B cell (primary cell): ENCODE measurements at regions not wholly inside any gene's neighbourhood (a gene's known extent, or its start where the extent isn't known, plus 50 kb on each side); places are given as distances from the start of the nearest gene placed in this dataset.

ENCODE experiments used
- ATAC-seq: fragments of 200-7000 bp; cut with Tn5 transposase; one replicate; pipeline ENCODE4 v1.10.0; 2021; ENCODE audit warnings: low read depth, mild to moderate bottlenecking, moderate number of reproducible peaks, moderate library complexity
- CTCF ChIA-PET: fragments of 350-600 bp; sonication (Branson Sonifier 250); formaldehyde crosslinking; loops from one replicate; lab custom pipeline; 2021; ENCODE audit warnings: antibody characterized with exemption, inconsistent platforms; lab: Charles Lee
- POLR2A ChIA-PET: fragments of 350-600 bp; sonication (Branson Sonifier 250); formaldehyde crosslinking; loops from one replicate; lab custom pipeline; 2021; ENCODE audit warnings: antibody characterized with exemption; lab: Charles Lee
- DNase-seq: peaks from one replicate; pipeline ENCODE4 v3.0.0; 2013
- H2AFZ ChIP-seq: 2 replicates; pipeline ENCODE4 v1.6.1; 2012; ENCODE audit warnings: mild to moderate bottlenecking, low read depth, low read length; ENCODE audit not compliant: insufficient read depth, poor library complexity, severe bottlenecking
- H3K27ac ChIP-seq, 2 donors: 1 replicate in 1 of 2; 2 replicates in 1 of 2; pipeline ENCODE4 v1.5.1; 2012 to 2013; ENCODE audit warnings: low read length in 2 of 2, mild to moderate bottlenecking in 2 of 2, moderate library complexity in 1 of 2
- H3K27me3 ChIP-seq, 4 experiments: fragments of 200-600 bp in 1 of 4; sonication (generic) in 1 of 4; replicated peaks in 1 of 4; 1 replicate in 2 of 4; 2 replicates in 2 of 4; pipeline versions ENCODE4 v1.6.1 to v1.7.0; 2013 to 2016; ENCODE audit warnings: low read length in 3 of 4, mild to moderate bottlenecking in 2 of 4, mixed read lengths in 1 of 4, moderate library complexity in 1 of 4; ENCODE audit not compliant: insufficient read depth in 4 of 4, control insufficient read depth in 3 of 4; ENCODE audit errors: control extremely low read depth in 1 of 4
- H3K36me3 ChIP-seq, 2 experiments: replicated peaks in 1 of 2; 1 replicate in 1 of 2; 2 replicates in 1 of 2; pipeline versions ENCODE4 v1.6.1 to v1.7.1; 2013; ENCODE audit warnings: low read length in 1 of 2; ENCODE audit not compliant: insufficient read depth in 2 of 2, control insufficient read depth in 1 of 2; ENCODE audit errors: control extremely low read depth in 1 of 2, extremely low read depth in 1 of 2
- H3K4me1 ChIP-seq, 2 donors: fragments of 200-600 bp in 1 of 2; sonication (generic) in 1 of 2; 1 replicate in 1 of 2; 2 replicates in 1 of 2; pipeline versions ENCODE4 v1.5.1 to v1.6.1; 2013 to 2017; ENCODE audit warnings: low read length in 2 of 2; ENCODE audit not compliant: control insufficient read depth in 2 of 2, insufficient read depth in 2 of 2
- H3K4me2 ChIP-seq: replicated peaks from 2 replicates; pipeline ENCODE3; 2012; ENCODE audit warnings: mild to moderate bottlenecking, low read depth, low read length; ENCODE audit not compliant: poor library complexity, severe bottlenecking
- H3K4me3 ChIP-seq, 5 experiments: fragments of 200-600 bp in 1 of 5; sonication (generic) in 1 of 5; 1 replicate in 3 of 5; 2 replicates in 2 of 5; pipeline versions ENCODE4 v1.5.1 to v1.7.0; 2011 to 2016; ENCODE audit warnings: low read length in 4 of 5, mild to moderate bottlenecking in 4 of 5, low read depth in 2 of 5, control low read depth in 1 of 5, moderate library complexity in 1 of 5; ENCODE audit not compliant: insufficient read depth in 1 of 5; ENCODE audit errors: control extremely low read depth in 1 of 5, extremely low read depth in 1 of 5
- H3K79me2 ChIP-seq: fragments of 200-600 bp; sonication (generic); one replicate; pipeline ENCODE4 v1.6.0; 2016; ENCODE audit warnings: low read length; ENCODE audit not compliant: control insufficient read depth, insufficient read depth
- H3K9ac ChIP-seq: fragments of 200-600 bp; sonication (generic); 2 replicates; pipeline ENCODE4 v1.6.1; 2017; ENCODE audit warnings: mild to moderate bottlenecking, low read length, moderate library complexity
- H3K9me3 ChIP-seq, 3 donors: one replicate each; pipeline versions ENCODE4 v1.6.1 to v1.7.1; 2013; ENCODE audit warnings: low read length in 2 of 3; ENCODE audit not compliant: control insufficient read depth in 2 of 3, insufficient read depth in 1 of 3; ENCODE audit errors: control extremely low read depth in 1 of 3
- H4K20me1 ChIP-seq: 2 replicates; pipeline ENCODE4 v1.6.0; 2012; ENCODE audit warnings: mild to moderate bottlenecking, low read length; ENCODE audit not compliant: insufficient read depth, control insufficient read depth, poor library complexity, severe bottlenecking
- H3K27ac Mint-ChIP-seq: one replicate; pipeline ENCODE4 v1.8.0; 2021; ENCODE audit warnings: mixed read lengths
- H3K27me3 Mint-ChIP-seq: one replicate; pipeline ENCODE4 v1.8.0; 2021; ENCODE audit warnings: mixed read lengths
- H3K4me1 Mint-ChIP-seq: one replicate; pipeline ENCODE4 v1.8.0; 2021; ENCODE audit warnings: mixed read lengths
- H3K4me3 Mint-ChIP-seq: one replicate; pipeline ENCODE4 v1.8.0; 2021; ENCODE audit warnings: mixed read lengths
- H3K9me3 Mint-ChIP-seq: one replicate; pipeline ENCODE4 v1.8.0; 2022; ENCODE audit warnings: mixed read lengths; ENCODE audit not compliant: insufficient read depth
- CTCF ChIP-seq: fragments of 200-600 bp; IDR thresholded peaks from one replicate; pipeline ENCODE4 v1.8.0; 2022; ENCODE audit warnings: antibody characterized with exemption, mild to moderate bottlenecking
- EZH2 ChIP-seq: IDR thresholded peaks from 2 replicates; pipeline ENCODE4 v1.6.1; 2012; ENCODE audit warnings: borderline replicate concordance, low read depth, mild to moderate bottlenecking, moderate library complexity, low read length; ENCODE audit not compliant: insufficient read depth, poor library complexity, severe bottlenecking
- WGBS: methylation state at CpG from one replicate; pipeline ENCODE4 v1.1.5; 2013; ENCODE audit warnings: missing lambda C conversion rate; ENCODE audit not compliant: insufficient coverage; 5-methylcytosine and 5-hydroxymethylcytosine counted together
- intact Hi-C: fragments of 100-400 bp; cut with micrococcal nuclease; formaldehyde crosslinking; loops from one replicate; pipeline ENCODE4 v1.10.0; 2022

- Mint-ChIP-seq H3K27ac (no peak overlapping the region), H3K4me3 (no peak overlapping the region), H3K27me3 (no peaks in the 10 kb centered on the region), H3K9me3 (no peaks in the 10 kb centered on the region), H3K4me1 (no peaks in the 10 kb centered on the region)
- intact Hi-C loops, result no loop called here
- TF ChIP-seq EZH2 (no peak), CTCF (no peak)
- Histone ChIP-seq H3K4me1 (no peaks in the 10 kb centered on the region), H3K9ac (no peak overlapping the region), H3K27me3 (no peaks in the 10 kb centered on the region), H3K36me3 (no peaks in the 10 kb centered on the region), H4K20me1 (no peaks in the 10 kb centered on the region), H3K9me3 (peaks cover 0 to 2% (median 0%) of the 10 kb centered on the region in 3 donors), H2AFZ (no peak overlapping the region), H3K27ac (no peak overlapping the region), H3K4me3 (no peak overlapping the region), H3K79me2 (no peaks in the 10 kb centered on the region), H3K4me2 (no peak overlapping the region)
- ChIA-PET POLR2A (no interaction called here), CTCF (no interaction called here)
- 78% methylated on average over 3 of the region's 3 CpGs for WGBS
- no peak for ATAC-seq
- no peak for DNase-seq
Observed at GRCh38 chr4:138630666-138631065, 384.9 kb upstream of the NOCT start.

- no peaks in the 10 kb centered on the region for H3K27me3 Mint-ChIP-seq
- H3K4me1 Mint-ChIP-seq, result no peaks in the 10 kb centered on the region
- H3K4me1 ChIP-seq, result no peaks in the 10 kb centered on the region
- no peaks in the 10 kb centered on the region for H4K20me1 ChIP-seq
- no peak overlapping the region for H3K27ac ChIP-seq
- intact Hi-C loops, result no loop called here
- no CpG with 5 or more reads among the region's 2 CpGs for WGBS
- DNase-seq, result no peak
- H3K27ac Mint-ChIP-seq, result no peak overlapping the region
- H3K79me2 ChIP-seq, result no peaks in the 10 kb centered on the region
- no peak overlapping the region for H3K4me3 Mint-ChIP-seq
- CTCF ChIA-PET, result no interaction called here
- TF ChIP-seq EZH2 (no peak), CTCF (no peak)
- no peak for ATAC-seq
- no peaks in the 10 kb centered on the region for H3K9me3 Mint-ChIP-seq
- H3K9me3 ChIP-seq, result peaks cover 0 to 2% (median 0%) of the 10 kb centered on the region in 3 donors
- H3K4me2 ChIP-seq, result no peak overlapping the region
- POLR2A ChIA-PET, result no interaction called here
- H3K9ac ChIP-seq, result no peak overlapping the region
- no peaks in the 10 kb centered on the region for H3K27me3 ChIP-seq
- no peak overlapping the region for H3K4me3 ChIP-seq
- H3K36me3 ChIP-seq, result no peaks in the 10 kb centered on the region
- no peak overlapping the region for H2AFZ ChIP-seq
Observed at GRCh38 chr4:138629669-138630068, 385.9 kb upstream of the NOCT start.
